ENCODE measurements at regions not wholly inside any gene's neighbourhood (a gene's known extent, or its start where the extent isn't known, plus 50 kb on each side); places are given as distances from the start of the nearest gene placed in this dataset.

- TF ChIP-seq CTCF (IDR thresholded peaks at IDR 0.05; ENCODE audit: insufficient read depth, low read length, missing control alignments) = no peak
- CTCF ChIA-PET = no interaction called here
Measured at GRCh38 chr11:14583252-14584034, 60.2 kb upstream of the PDE3B start.

GRCh38 chr11:14584035-14584363 is 59.6 kb upstream of the PDE3B start:
- no peak overlapping the region for H3K4me3 ChIP-seq (ENCODE audit: low read depth, low read length)
- no peak for TF ChIP-seq CTCF (IDR thresholded peaks at IDR 0.05; ENCODE audit: insufficient read depth, low read length, missing control alignments)
- ChIA-PET POLR2A (no interaction called here), CTCF (no interaction called here)
- DNase-seq (ENCODE audit: low read depth, low spot score) = no peak

More at GRCh38 chr11:14583252-14584034, 60.2 kb upstream of the PDE3B start:
- no peak for DNase-seq (ENCODE audit: low read depth, low spot score)
- no peak overlapping the region for H3K4me3 ChIP-seq (ENCODE audit: low read depth, low read length)
- POLR2A ChIA-PET = no interaction called here

DNA sequence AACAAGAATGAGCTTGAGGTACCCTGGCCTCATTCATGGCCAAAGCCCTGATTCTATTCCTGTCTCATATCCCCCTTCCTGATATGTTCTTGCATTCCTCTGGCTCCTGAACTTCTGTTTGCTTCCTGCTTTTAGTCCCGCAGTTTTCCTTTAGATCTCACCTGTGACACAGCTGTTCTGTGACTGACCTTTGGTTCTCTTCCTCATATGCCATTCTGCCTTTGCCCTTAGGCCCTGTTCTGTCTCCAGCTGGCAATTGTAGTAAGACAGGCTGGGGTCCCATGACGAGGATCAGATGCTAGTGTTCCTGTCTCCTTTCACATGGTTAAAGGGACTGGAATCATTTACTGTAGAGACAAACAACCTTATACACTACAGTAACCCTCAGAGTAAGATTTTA is 59.0 kb upstream of the PDE3B start:
- DNase-seq (ENCODE audit: low read depth, low spot score) = no peak
- POLR2A ChIA-PET = no interaction called here
- H3K4me3 ChIP-seq (ENCODE audit: low read depth, low read length) = no peak overlapping the region
- TF ChIP-seq CTCF (IDR thresholded peaks at IDR 0.05; ENCODE audit: insufficient read depth, low read length, missing control alignments) = no peak
- CTCF ChIA-PET = no interaction called here

- ChIA-PET POLR2A (no interaction called here), CTCF (no interaction called here)
- TF ChIP-seq CTCF (IDR thresholded peaks at IDR 0.05; ENCODE audit: insufficient read depth, low read length, missing control alignments) = no peak
- no peak for DNase-seq (ENCODE audit: low read depth, low spot score)
- no peak overlapping the region for H3K4me3 ChIP-seq (ENCODE audit: low read depth, low read length)
Measured at GRCh38 chr11:14585438-14585837, 58.2 kb upstream of the PDE3B start.

DNA sequence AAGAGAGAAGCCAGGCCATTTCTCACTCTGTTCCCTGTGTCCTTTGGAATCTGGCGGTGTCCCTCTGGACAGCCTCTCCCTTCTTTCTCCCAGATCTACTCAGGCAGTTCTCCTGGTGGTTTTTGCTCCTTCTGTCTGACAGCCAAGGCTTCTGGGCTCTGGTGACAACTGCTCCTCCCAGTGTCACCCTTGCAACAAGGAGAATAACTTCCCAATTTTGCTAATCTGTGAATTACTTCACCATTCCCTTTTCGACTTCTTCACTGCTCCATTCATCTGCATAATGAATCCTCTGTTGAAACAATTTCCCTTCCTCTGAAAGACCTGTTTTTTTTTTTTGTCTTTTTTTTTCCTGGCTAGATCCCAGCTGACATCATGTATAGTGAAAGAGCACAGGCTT is 56.3 kb upstream of the PDE3B start:
- CTCF ChIA-PET = no interaction called here
- no peak for TF ChIP-seq CTCF (IDR thresholded peaks at IDR 0.05; ENCODE audit: insufficient read depth, low read length, missing control alignments)

DNA sequence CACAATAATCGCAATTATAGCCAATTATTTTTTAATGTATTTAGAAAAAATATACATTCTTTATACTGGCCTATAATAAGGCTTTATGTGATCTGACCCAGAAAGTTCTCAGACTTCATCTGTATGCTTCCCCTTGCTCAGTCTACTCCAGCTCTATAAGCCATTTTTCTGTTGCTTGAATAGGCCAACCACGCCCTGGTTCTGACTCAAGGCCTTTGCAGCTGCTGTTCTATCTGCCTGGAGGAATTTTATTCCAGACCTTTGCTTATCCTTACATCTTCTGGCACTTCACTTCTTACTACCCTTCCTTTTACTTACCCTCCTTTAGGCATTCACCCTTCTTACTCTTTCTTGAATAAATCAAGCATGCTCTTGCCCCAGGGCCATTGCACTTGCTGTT is 54.9 kb upstream of the PDE3B start:
- ChIA-PET POLR2A (no interaction called here), CTCF (interaction anchor here (0.5 kb wide), 1 partner anchor 57 kb away, joined by 3 read pairs; no protein-coding TSS in a partner anchor)
- no peak for DNase-seq (ENCODE audit: low read depth, low spot score)
- no peak overlapping the region for H3K4me3 ChIP-seq (ENCODE audit: low read depth, low read length)
- TF ChIP-seq CTCF (IDR thresholded peaks at IDR 0.05; ENCODE audit: insufficient read depth, low read length, missing control alignments) = no peak

More for the DNA sequence above, 56.3 kb upstream of the PDE3B start:
- POLR2A ChIA-PET = no interaction called here
- H3K4me3 ChIP-seq (ENCODE audit: low read depth, low read length) = no peak overlapping the region
- DNase-seq (ENCODE audit: low read depth, low spot score) = no peak
